ENCODE measurements at regions not wholly inside any gene's neighbourhood (a gene's known extent, or its start where the extent isn't known, plus 50 kb on each side); places are given as distances from the start of the nearest gene placed in this dataset.

- TF ChIP-seq CTCF (conservative IDR thresholded peaks at IDR 0.05): no peak
- peaks cover 0 to 4% (median 3%) of the 10 kb centered on the region in 3 experiments; a peak in 4 of 7 replicates for H3K36me3 Mint-ChIP-seq (ENCODE audit: insufficient read depth in 1 of 3, low read depth in 3 of 3)
Measured at GRCh38 chr9:13814647-13815400, 499.1 kb downstream of the NFIB start.

More at GRCh38 chr9:13814647-13815400, 499.1 kb downstream of the NFIB start:
- H4K20me1 ChIP-seq (ENCODE audit: control insufficient read depth, insufficient read depth, insufficient read length): no peaks in the 10 kb centered on the region
- no peaks in the 10 kb centered on the region for H3K79me1 ChIP-seq (ENCODE audit: insufficient read depth, low read depth, low read length, poor library complexity, severe bottlenecking)
- no peak overlapping the region for H2BK20ac ChIP-seq (ENCODE audit: low read depth, low read length, poor library complexity, severe bottlenecking)
- H4K91ac ChIP-seq (ENCODE audit: insufficient read length, low read depth, low read length): no peak overlapping the region
- H3K14ac ChIP-seq (ENCODE audit: insufficient read depth, low read length): no peak overlapping the region
- H2AK5ac ChIP-seq (ENCODE audit: insufficient read length, low read length): no peak overlapping the region
- no peak overlapping the region for H3K27ac Mint-ChIP-seq
- H2BK120ac ChIP-seq (ENCODE audit: low read depth, low read length, poor library complexity, severe bottlenecking): no peak overlapping the region
- H3K23me2 ChIP-seq (ENCODE audit: insufficient read length, low read depth, low read length, poor library complexity, severe bottlenecking): no peaks in the 10 kb centered on the region
- H3K9me3 ChIP-seq (ENCODE audit: control insufficient read depth, low read depth, low read length): no peaks in the 10 kb centered on the region
- no peak overlapping the region for H3K18ac ChIP-seq (ENCODE audit: insufficient read length, low read depth, low read length)
- H3K27ac ChIP-seq (ENCODE audit: insufficient read length, low read depth, low read length): no peak overlapping the region
- no peak overlapping the region for H3K23ac ChIP-seq (ENCODE audit: insufficient read length, low read depth, low read length)
- DNase-seq: no peak
- H3K56ac ChIP-seq (ENCODE audit: insufficient read length, low read depth, low read length): no peak overlapping the region
- no peaks in the 10 kb centered on the region for H3K4me1 ChIP-seq (ENCODE audit: insufficient read depth, low read length)
- no peak overlapping the region for H2AFZ ChIP-seq (ENCODE audit: low read length)
- no peak overlapping the region for H3K9ac ChIP-seq (ENCODE audit: extremely low read depth, insufficient read length, low read length)
- peaks cover 0 to 4% of the 10 kb centered on the region in 2 experiments; a peak in 2 of 5 replicates for H3K9me3 Mint-ChIP-seq
- H3K4ac ChIP-seq (ENCODE audit: low read depth, low read length): no peak overlapping the region
- H4K5ac ChIP-seq (ENCODE audit: insufficient read length, low read depth, low read length): no peak overlapping the region
- H2BK12ac ChIP-seq (ENCODE audit: insufficient read length, low read depth, low read length): no peak overlapping the region
- no peak overlapping the region for H4K8ac ChIP-seq (replicated peaks; ENCODE audit: insufficient read length, low read depth, low read length)
- no peak overlapping the region for H3K4me2 ChIP-seq (ENCODE audit: insufficient read depth, insufficient read length, low read length)
- no peaks in the 10 kb centered on the region for H3K79me2 ChIP-seq (ENCODE audit: insufficient read depth, low read length)
- 0 out of 4 replicates have a peak, but pooled peaks cover 0 to 2% of the 10 kb centered on the region in 2 experiments for H3K4me1 Mint-ChIP-seq
- H3K27me3 Mint-ChIP-seq (ENCODE audit: low read depth): no peaks in the 10 kb centered on the region; the same call in 1 of the 2 replicates
- no peak overlapping the region for H2BK5ac ChIP-seq (ENCODE audit: insufficient read length, low read length)
- WGBS (ENCODE audit: extremely low coverage, insufficient read length, low lambda C conversion rate): no CpG with 5 or more reads among the region's 1 CpG
- H2BK15ac ChIP-seq (ENCODE audit: low read depth, low read length): no peak overlapping the region
- H3K27me3 ChIP-seq (ENCODE audit: insufficient read depth, low read length): no peaks in the 10 kb centered on the region
- H3K4me3 Mint-ChIP-seq: no peak overlapping the region
- no peak overlapping the region for H3T11ph ChIP-seq (ENCODE audit: low read length)
